ENCODE measurements at regions not wholly inside any gene's neighbourhood (a gene's known extent, or its start where the extent isn't known, plus 50 kb on each side); places are given as distances from the start of the nearest gene placed in this dataset.
A peak's percentile ranks its signal among the peaks of the same experiment; 100 is the strongest.

DNA sequence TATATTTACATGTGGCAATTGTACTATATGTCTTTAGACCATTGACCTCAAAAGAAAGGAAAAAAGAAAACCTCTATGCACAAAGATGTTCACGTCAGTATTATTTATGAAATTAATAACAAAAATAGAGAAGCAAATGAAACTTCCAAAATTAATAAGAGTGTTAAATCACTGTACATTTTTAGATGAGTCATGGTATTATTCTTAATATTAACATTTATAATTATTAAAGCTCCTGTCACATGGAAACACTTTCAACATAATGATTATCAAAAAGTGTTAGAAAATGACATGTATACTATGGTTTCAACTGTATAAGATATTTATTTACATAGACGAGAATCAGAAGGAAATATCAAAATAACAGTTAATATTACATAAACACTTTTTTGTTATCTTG, 324.9 kb upstream of the RUNX1 start:
- H3K27me3 ChIP-seq: no peaks in the 10 kb centered on the region
- TF ChIP-seq, protein P1, sequence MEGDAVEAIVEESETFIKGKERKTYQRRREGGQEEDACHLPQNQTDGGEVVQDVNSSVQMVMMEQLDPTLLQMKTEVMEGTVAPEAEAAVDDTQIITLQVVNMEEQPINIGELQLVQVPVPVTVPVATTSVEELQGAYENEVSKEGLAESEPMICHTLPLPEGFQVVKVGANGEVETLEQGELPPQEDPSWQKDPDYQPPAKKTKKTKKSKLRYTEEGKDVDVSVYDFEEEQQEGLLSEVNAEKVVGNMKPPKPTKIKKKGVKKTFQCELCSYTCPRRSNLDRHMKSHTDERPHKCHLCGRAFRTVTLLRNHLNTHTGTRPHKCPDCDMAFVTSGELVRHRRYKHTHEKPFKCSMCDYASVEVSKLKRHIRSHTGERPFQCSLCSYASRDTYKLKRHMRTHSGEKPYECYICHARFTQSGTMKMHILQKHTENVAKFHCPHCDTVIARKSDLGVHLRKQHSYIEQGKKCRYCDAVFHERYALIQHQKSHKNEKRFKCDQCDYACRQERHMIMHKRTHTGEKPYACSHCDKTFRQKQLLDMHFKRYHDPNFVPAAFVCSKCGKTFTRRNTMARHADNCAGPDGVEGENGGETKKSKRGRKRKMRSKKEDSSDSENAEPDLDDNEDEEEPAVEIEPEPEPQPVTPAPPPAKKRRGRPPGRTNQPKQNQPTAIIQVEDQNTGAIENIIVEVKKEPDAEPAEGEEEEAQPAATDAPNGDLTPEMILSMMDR (IDR thresholded peaks at IDR 0.05): no peak
- no peak for TF ChIP-seq POLR2A (IDR thresholded peaks at IDR 0.05)
- no peaks in the 10 kb centered on the region for H3K9me3 ChIP-seq
- no peaks in the 10 kb centered on the region for H3K4me1 ChIP-seq
- no peak overlapping the region for H3K4me3 ChIP-seq
- no peaks in the 10 kb centered on the region for H3K36me3 ChIP-seq
- H3K27ac ChIP-seq: no peak overlapping the region
- DNase-seq: no peak

DNA sequence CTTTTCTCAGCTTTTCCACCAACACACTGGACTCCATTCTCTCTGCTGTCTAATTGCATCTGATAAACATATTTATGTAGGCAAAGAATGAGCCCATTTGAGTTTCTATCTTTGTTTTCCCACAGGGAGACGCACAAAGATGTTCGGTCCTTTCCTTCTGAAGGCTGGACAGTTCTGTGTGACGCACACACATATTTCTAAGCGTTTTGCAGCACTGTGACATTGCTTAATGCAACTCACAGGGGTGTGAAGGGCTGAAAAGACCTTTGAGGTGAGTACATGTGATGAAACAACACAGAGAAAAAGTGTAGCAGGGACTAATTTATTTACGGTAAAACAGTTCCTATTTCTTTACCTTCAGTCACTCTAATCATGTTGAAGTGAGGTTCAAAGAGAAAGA, 323.1 kb upstream of the RUNX1 start:
- Histone ChIP-seq H3K4me3 (no peak overlapping the region), H3K4me1 (no peaks in the 10 kb centered on the region), H3K9me3 (no peaks in the 10 kb centered on the region), H3K27me3 (no peaks in the 10 kb centered on the region), H3K27ac (no peak overlapping the region), H3K36me3 (no peaks in the 10 kb centered on the region)
- TF ChIP-seq, protein P1 (IDR thresholded peaks at IDR 0.05): no peak
- TF ChIP-seq POLR2A (IDR thresholded peaks at IDR 0.05): no peak
- DNase-seq: no peak

DNA sequence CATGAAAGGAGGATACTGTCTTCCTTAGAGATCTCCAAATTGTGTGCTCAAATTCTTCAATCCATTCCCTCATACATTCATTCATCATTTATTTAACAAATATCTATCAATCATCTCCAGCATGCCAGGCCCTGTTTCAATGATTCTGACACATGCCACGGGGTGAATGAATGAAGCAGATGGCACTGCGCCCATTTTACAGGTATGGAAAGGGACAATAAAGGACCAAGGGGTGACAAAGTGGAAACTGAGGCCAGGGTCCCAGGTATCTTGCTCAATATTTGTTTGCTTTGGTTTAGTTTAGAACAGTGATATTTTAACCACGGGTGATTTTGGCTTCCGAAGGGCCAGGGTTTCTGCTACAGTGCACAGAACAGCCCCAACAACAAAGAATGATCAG, 321.6 kb upstream of the RUNX1 start:
- H3K36me3 ChIP-seq: no peaks in the 10 kb centered on the region
- no peak overlapping the region for H3K27ac ChIP-seq
- no peak for TF ChIP-seq POLR2A (IDR thresholded peaks at IDR 0.05)
- TF ChIP-seq, protein P1 (IDR thresholded peaks at IDR 0.05): no peak
- no peaks in the 10 kb centered on the region for H3K27me3 ChIP-seq
- H3K4me1 ChIP-seq: no peaks in the 10 kb centered on the region
- H3K9me3 ChIP-seq: no peaks in the 10 kb centered on the region
- H3K4me3 ChIP-seq: no peak overlapping the region
- no peak for DNase-seq

DNA sequence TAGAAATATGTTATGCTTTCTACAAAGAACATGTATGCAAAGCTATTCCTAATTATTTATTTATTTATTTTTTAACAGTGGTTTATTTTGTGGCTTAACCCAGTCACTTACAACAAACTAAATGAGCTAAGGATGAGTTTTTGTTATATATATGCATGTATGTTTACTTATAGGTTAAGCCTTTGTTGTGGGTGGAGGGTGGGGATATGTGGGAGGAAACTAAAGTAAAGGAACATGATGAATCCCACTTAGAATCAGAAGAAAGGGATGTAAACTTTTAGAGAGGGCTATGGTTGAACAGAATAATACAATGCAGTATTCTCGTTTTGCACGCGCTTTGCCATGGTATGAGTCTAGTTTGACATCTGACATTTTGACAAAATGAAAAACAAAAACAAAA, 321.0 kb upstream of the RUNX1 start:
- Histone ChIP-seq H3K27me3 (no peaks in the 10 kb centered on the region), H3K9me3 (no peaks in the 10 kb centered on the region), H3K36me3 (no peaks in the 10 kb centered on the region), H3K27ac (no peak overlapping the region), H3K4me1 (no peaks in the 10 kb centered on the region), H3K4me3 (no peak overlapping the region)
- no peak for DNase-seq
- no peak for TF ChIP-seq POLR2A (IDR thresholded peaks at IDR 0.05)
- TF ChIP-seq, protein P1 (IDR thresholded peaks at IDR 0.05): no peak

DNA sequence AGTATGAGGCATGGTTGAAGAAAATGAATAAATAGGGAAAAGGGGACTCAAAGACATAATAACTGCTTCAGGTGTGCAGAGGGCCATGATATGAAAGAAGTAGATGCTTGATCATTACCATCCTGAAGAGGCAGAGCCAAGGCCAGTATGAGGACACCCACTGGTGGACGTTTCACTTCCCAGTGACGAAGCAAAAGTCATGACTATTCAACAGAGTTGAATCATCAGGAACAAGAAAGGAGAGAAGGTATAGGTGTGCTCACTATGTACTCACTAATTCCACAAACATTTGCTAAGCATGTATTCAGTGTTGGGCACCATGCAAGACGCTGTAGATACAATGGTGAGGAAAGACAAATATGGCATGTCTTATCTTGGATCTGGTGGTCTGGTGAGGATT, 319.2 kb upstream of the RUNX1 start:
- no peak for TF ChIP-seq POLR2A (IDR thresholded peaks at IDR 0.05)
- TF ChIP-seq, protein P1 (IDR thresholded peaks at IDR 0.05): peak in 1 of 6 experiments; percentile 2
- no peaks in the 10 kb centered on the region for H3K9me3 ChIP-seq
- DNase-seq: no peak
- no peaks in the 10 kb centered on the region for H3K36me3 ChIP-seq
- no peak overlapping the region for H3K27ac ChIP-seq
- H3K4me3 ChIP-seq: no peak overlapping the region
- no peaks in the 10 kb centered on the region for H3K4me1 ChIP-seq
- no peaks in the 10 kb centered on the region for H3K27me3 ChIP-seq

DNA sequence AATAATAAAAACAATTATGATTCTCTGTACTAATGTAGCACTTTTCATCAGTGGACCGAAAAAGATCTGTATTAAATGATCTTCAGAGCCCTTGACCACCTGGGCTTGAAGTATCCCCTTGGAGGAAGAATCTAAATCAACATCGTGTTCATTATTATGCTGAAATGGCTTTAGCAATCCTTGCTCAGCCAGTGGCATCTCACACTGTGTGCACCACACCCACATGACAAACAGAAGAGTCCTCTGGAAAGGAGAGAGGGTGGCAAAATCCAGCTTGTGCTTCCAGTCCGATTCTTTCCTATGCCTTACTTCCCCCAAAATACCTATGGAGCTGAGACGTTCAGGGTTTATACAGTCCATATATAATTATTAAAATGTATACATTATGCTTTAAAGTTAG, 318.5 kb upstream of the RUNX1 start:
- Histone ChIP-seq H3K4me1 (no peaks in the 10 kb centered on the region), H3K27ac (no peak overlapping the region), H3K9me3 (no peaks in the 10 kb centered on the region), H3K27me3 (no peaks in the 10 kb centered on the region), H3K4me3 (no peak overlapping the region), H3K36me3 (no peaks in the 10 kb centered on the region)
- no peak for DNase-seq
- no peak for TF ChIP-seq POLR2A (IDR thresholded peaks at IDR 0.05)
- TF ChIP-seq, protein P1 (IDR thresholded peaks at IDR 0.05): no peak
